Breast epithelium (tissue), 3 donors: ENCODE measurements at regions not wholly inside any gene's neighbourhood (a gene's known extent, or its start where the extent isn't known, plus 50 kb on each side); places are given as distances from the start of the nearest gene placed in this dataset.

ENCODE experiments used
- CTCF ChIP-seq, 3 donors: fragments of 450-650 bp; IDR thresholded peaks; one replicate each; pipeline ENCODE4 v1.5.1; 2016 to 2017; ENCODE audit warnings: antibody characterized with exemption in 3 of 3, mild to moderate bottlenecking in 3 of 3, moderate library complexity in 3 of 3
- POLR2A ChIP-seq: fragments of 450-650 bp; IDR thresholded peaks from one replicate; pipeline ENCODE4 v1.6.1; 2016; ENCODE audit warnings: antibody characterized with exemption, mild to moderate bottlenecking, moderate library complexity
- POLR2AphosphoS5 ChIP-seq, 3 donors: sonication (generic); formaldehyde crosslinking; IDR thresholded peaks; one replicate each; pipeline ENCODE4 v1.6.1; 2017; ENCODE audit warnings: antibody characterized with exemption in 3 of 3

- TF ChIP-seq CTCF (IDR thresholded peaks at IDR 0.05) (no peak), POLR2AphosphoS5 (IDR thresholded peaks at IDR 0.05) (no peak), POLR2A (no peak)
Observed at GRCh38 chr9:74035786-74036185, 461.3 kb upstream of the RORB start.
